NOMO-1 treated with dmso at 0.1 percent for 144 hours (cell line): ENCODE measurements at regions not wholly inside any gene's neighbourhood (a gene's known extent, or its start where the extent isn't known, plus 50 kb on each side); places are given as distances from the start of the nearest gene placed in this dataset.
"Not testable (repeated sequence)": the region's sequence is repeated elsewhere in the genome, so short reads cannot be mapped to it uniquely, and the experiment has no call there.

Experiments
- DNase-seq: peaks from one replicate; lab custom pipeline; 2025; ENCODE audit not compliant: unreplicated experiment; lab: John Stamatoyannopoulos, UW

GRCh38 chr2:150219861-150220260 is 267.6 kb downstream of the RND3 start:
- DNase-seq, result no peak

DNA sequence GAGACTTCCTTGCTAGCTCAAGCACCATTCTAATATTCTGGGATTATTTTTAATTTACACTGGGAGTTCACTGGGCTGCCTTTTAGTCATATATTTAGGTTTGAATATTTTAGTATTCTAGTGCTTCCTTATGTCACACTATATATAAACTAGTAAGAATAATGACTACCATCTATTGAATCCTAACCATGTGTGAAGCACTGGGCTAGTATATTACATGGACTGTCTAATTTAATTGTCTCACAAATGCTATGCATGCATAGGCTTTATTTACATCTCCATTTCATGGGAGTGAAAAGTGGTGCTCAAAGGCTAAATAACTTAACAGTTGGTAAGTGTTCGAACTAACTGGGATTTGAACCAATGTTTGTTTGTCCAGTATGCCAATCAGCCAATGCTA is 272.4 kb downstream of the RND3 start:
- DNase-seq, result no peak

GRCh38 chr2:150214626-150215025 is 272.8 kb downstream of the RND3 start:
- no peak for DNase-seq

DNA sequence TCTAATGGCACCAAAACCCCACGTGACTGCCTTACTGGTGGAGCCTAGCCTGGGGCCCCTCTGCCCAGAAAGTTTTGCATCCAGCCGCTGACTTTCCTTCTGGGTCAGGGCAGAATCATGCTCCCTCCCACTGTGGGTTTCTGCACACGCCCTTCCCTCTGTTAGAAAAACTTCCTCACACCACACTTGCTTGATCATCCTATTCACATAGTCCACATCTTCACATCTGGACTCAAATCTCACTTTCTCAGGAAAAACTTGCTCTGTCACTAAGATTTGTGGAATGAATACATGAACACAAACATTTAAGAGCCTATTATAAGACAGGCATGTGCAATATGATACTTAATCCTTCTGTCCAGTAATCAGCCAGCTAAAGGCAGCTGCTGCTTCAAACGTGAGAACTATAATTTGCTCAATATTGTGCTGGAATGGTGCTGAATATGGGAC is 274.7 kb downstream of the RND3 start:
- DNase-seq, result no peak

GRCh38 chr2:150211164-150211631 is 276.3 kb downstream of the RND3 start:
- no peak for DNase-seq

DNA sequence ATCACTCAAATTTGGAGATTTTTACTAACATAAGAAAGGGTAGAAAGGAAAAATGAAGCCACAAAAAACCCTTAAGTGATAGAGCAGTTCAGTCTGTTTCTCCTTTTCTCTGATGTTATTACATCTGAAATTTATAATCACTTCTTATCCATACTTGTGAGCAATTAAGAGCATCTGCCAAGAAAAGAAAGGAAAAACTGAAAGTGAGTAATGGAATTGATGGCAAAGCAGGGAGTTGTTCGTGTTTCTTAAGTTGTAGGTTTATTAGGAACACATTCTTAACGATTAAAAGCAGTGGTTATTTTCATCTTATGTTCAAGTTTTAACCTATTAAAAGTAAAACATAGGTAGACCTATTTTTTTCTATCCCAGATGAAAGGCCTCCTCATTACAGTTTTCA is 277.7 kb downstream of the RND3 start:
- DNase-seq, result no peak

DNA sequence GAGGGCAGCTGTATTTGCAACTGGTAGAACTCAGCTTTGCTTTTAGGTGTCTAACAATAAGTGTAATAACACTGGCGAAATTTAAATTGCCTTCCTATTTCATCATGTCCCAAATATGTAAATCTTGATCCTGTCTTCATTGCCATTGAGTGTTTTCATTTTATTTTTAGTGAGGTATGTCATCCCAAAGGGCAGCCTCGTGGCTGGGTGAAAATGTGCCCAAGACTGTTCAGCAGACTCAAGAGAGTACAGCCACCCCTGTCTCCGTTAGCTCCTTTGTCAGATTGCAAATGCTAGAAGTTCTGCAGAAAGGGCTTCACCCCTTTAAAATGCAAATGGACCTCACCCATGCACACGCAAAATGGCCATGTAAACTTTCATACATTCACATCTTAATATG is 278.8 kb downstream of the RND3 start:
- no peak for DNase-seq

DNA sequence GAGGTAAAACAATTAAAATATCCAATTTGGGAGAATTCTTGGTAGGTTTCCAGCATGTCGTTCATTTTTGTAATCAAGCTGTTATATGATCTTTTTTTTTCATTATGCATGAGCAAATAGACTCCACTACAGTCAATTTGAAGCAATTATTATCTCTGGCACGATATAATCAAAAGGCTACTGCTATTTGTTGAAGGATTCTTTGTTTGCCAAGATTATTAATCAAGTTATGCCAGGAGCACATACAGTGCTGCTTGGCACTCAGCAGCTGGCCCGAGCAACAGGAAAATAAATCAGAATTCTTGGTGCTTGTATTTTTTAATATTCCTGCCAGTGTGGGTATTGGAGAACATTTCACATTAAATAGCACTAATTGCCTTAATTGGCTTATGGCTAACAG is 279.5 kb downstream of the RND3 start:
- no peak for DNase-seq

DNA sequence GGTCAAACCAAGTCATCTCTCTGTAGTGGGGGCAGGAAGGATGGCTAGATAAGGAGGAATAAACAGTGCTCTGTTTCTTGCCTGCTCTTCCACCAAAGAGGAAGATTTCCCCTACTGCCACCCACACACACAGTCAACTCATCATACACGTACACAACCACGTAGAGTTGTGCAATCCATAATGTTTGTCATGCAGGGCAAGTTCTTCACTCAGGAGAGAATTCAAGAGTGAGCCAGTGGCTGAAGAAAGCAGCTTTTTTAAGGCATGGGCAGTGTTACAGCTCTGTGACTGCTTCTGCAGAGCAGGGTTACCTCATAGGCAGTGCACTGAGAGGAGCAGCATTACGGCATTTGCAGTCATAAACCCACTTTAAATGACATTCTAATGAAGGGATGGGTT is 283.0 kb downstream of the RND3 start:
- DNase-seq, result no peak

- not testable (repeated sequence) for DNase-seq
Observed at GRCh38 chr2:150194816-150195215, 292.7 kb downstream of the RND3 start.

- no peak for DNase-seq
Observed at GRCh38 chr2:150192701-150193100, 294.8 kb downstream of the RND3 start.

GRCh38 chr2:150191349-150191748 is 296.1 kb downstream of the RND3 start:
- no peak for DNase-seq

- DNase-seq, result no peak
Observed at GRCh38 chr2:150190546-150190945, 296.9 kb downstream of the RND3 start.

DNA sequence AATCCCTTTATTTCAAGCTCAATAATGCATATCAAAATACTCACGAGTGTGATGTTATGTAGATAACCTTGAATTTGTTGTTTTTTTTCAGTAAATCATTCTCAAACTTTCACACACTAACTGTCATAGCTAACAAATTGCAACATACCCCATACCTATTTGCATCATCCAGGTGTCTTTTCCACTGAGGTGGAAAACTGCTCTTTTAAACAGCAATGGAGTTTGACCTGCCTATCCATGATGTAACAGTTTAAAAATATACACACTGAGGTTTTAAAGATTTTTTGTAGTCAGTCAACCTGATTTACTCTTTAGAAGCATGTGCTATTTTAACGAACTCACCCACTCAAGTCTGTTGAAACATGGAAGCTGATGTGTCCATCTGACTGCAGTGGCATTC is 298.7 kb downstream of the RND3 start:
- DNase-seq, result no peak

DNA sequence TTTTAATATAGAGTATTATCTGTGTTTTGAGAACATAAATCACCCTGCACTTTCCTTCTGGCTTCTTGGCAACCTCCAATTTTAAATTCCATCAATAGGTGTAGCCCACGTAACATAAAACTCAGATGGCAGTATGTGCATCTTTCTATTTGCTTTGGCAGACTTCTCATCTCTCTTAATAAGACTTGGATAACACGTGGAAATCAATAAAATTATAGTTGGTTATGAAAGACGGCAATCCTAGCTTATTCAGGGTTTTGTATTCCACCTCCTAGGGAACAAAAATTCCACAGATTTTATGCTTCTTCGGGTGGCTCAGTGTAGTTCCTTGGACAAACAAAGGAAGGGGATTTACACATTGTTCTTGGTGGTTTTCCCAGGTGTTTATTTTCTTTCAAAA is 299.3 kb downstream of the RND3 start:
- DNase-seq, result no peak

DNA sequence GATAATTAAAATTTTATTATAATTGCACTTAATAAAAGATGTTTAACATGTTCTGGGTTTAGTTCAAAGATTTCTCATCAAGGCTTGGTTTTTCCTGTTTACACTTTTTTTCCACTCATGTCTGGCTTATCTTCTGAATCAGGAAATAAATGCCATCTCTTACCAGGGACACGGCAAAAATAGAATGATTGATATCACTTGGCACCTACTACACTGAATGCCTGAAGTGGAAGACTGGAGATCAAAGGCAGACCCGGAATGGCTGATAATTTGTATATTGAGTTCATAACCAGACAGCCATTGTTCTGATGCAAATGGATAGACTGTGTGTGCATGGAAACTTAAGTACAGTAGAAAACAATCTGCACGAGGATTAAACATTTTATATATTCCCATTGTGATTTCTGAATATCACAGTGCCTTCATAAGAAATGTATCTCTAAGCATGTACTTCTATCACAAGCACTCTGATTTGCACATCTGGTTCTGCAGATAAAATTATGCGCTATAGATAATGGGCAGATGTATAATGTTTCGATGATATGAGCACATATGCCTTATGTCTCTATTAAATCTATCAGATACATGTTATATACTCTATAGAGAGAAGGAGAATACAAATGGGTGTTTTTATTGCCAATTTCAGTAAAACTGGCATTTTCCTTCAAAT is 304.8 kb downstream of the RND3 start:
- DNase-seq, result no peak

DNA sequence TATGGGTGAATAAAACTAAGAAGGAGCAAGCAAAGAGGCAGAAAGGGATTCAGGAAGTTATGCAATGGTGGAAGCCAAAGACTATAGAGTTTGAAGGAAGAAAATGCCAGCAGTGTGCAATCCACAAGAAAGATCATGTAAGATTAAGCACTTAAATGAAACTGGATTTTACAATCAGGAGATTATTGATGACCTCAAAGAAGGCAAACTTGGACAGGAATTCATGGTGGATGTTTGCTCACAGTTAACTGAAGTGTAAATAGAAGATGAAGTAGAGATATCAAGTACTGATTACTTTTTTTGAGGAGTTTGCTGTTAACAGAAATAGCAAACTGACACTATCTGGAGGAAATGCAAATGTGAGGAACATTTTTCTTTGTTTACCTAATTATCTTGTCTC is 308.9 kb downstream of the RND3 start:
- no peak for DNase-seq

DNA sequence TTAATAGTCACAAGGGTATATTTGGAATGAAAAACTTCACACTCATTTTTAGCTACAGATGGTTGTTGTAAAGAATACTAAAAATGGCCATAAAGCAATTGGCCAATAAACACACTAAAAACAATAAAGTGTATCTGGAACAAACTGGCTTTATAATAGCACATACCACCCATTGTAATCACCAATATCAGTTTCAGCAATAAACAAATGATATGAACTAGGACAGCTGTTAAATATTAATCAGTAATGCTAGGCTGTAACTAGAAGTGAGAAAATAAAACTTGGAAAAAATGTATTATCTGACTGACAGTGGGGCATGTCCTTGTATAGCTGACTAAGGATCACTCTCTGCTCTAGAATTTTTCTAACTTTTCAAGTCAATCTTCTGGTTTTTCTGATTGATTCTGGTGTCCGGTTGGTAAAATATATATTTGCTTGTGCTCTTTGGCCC is 312.5 kb downstream of the RND3 start:
- no peak for DNase-seq

DNA sequence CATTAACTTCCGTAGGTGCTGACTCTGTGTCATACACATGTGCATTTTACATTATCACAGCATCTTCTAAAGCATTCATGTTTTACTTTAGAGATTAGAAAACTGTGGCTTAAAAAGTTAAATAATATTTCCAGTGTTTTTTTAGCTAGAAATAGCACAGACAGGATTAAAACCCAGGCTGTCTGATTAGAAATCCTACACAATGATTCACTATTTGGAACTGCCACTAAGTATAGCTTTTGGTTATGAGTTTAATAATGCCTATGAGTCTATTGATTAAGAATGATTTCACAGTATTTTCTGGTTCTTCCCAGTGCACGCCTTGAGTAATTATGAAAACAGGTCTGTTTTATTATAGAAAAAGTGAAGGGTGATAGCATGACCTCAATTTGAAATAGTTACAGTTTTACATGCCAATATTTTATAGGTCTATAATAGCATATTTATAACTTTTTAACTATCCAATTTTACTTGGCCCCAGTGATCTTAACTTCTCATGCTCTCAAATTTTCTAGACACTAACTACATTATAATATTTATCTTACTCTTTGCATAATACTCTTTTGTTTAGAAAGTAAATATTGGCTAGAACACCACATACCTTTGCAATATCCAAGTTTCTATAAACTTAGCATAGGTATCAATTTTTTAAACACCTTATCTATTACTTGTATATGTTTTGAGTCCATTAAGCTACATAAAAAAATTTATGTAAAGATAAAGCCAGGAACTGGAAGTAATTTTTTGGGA is 313.2 kb downstream of the RND3 start:
- DNase-seq, result no peak

GRCh38 chr2:150171065-150171548 is 316.4 kb downstream of the RND3 start:
- DNase-seq, result no peak

GRCh38 chr2:150169237-150169629 is 318.2 kb downstream of the RND3 start:
- no peak for DNase-seq

DNA sequence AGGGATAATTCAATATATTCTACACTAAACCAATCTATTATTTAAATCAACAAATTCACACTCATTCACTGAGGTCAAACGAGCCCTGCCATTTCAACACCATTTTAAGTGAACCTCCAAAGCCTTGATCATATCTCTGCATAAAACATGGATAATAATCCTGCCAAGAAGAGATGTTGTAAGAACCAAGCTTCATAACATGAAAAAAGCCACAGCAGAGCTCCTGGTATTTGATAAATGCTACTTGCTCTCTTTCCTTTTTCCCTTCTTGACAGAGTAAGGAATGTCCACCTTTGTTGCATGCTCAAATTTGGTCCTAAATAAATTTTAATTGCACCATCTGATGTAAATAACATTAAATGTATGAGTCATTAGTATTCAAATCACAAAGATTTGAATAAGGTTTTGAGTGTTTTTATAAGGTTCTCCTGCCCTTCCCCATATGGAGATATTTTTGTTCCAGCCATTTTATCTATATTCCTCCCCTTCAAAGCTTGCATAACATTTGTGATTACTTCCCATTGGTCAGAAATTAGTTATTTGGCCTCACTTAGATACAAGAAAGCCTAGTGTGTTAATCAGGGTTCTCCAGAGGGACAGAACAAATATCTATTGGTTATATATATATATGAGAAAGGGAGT is 318.8 kb downstream of the RND3 start:
- DNase-seq, result no peak
